TTC549 (cell line): ENCODE measurements at regions not wholly inside any gene's neighbourhood (a gene's known extent, or its start where the extent isn't known, plus 50 kb on each side); places are given as distances from the start of the nearest gene placed in this dataset.

ENCODE experiments used
- FAIRE-seq: peaks from 2 replicates; lab custom pipeline; 2012; peaks lifted over from hg19 to GRCh38; lab: Jason Lieb, UNC

DNA sequence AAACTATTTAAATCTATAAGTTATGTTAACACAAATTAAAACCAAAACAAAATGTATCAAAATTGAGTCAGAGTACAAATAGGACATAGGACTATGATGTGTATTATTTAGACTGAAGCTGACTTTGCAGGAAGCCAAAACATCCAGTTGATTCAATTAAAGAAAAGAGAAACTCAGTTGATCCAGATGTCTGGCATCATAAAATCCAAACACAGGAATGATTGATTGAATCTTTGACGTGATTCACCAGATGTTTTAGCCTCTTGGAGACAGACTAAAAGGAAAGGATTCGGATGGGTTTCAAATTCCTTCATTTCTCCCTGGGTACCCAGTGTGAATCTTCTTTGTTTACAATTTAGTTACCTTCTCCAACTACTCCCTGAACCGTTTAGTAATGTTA lies 272.9 kb downstream of the IRS1 start:
- no peak for FAIRE-seq

DNA sequence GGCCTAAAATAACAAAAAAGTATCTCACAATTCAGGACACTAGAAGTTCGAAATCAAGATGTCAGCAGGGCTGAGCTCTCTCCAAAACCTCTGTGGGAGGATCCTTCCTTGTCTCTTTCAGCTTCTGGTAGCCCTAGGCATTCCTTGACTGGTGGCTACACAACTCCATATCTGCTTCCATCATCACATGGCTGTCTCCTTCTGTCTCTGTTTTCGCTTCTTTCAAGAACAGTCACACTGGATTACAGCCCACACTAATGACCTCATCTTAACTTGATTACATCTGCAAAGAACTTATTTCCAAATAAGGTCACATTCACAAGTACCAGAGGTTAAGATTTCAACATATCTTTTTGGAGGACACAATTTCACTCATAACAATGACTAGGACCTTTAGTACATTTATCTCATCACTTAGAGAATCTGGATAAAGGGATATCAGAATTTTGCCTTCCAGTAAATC lies 275.2 kb downstream of the IRS1 start:
- FAIRE-seq, result no peak

DNA sequence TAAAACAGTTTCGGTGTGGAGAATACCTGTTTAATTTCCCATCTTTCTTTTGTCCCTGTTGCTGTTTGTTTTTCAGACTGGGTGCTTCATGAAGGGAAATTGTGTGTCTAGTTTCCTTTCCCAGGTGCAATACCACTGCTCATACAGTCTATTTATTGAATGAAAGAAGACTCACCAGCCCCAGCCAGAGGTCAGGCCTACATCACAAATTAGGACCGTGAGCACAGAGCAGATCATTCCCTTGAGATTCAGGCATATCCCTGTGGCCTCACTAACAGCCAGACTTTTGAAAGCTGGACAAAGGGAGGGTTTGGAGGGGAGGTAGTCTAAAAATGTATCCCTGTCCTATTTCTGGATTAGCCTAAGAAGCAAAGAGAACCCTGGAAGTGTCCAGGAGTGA lies 278.9 kb downstream of the IRS1 start:
- FAIRE-seq, result no peak

DNA sequence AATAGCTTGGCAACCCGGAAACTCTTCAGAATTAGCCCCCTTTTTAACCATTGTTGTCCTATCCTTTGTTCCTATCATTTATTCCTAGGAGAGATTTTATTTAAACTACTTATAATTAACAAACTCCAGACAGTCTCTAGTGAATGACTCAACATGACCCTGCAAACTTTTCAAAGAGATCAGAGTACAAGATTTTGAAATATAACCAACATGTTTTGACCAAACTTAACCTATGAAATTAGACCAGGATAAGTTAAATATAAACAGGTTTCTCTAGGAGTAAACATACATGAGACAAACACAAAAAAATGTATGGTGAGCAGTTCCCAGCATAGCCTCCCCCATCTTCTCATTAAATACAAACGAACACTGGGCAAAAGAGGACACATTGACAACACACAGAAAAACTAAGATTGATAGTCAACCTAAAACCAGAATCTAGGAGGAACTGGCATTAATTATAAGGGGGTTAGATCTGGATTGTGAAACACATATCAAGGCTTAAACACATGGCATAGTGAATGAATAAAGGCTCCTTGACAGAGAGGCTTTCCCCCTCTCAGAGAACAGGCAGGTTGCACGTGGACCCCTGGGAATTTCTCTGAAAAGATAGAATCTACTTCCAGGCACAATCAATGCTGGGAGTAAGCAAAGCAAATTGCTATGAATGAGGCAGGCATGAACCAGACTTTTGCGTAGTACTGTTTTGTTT lies 284.1 kb downstream of the IRS1 start:
- no peak for FAIRE-seq

DNA sequence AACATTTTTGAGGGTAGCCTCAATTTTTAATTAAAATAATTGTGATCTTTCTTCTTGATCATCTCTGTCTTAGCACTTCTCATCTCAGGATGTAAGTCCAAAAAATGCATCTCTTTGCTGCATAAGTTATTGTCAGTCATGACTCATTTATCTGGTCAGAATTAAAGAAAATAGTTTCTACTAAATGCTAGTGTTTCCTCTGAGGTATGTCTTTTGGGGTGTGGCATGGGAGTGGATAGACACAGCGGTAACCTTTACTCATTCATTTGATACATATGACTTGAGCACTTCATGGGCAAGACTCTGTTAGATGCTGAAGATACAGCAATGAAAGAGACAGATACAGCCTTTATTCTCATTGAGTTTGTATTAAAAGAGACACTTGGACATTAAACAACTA lies 284.7 kb downstream of the IRS1 start:
- FAIRE-seq, result no peak

DNA sequence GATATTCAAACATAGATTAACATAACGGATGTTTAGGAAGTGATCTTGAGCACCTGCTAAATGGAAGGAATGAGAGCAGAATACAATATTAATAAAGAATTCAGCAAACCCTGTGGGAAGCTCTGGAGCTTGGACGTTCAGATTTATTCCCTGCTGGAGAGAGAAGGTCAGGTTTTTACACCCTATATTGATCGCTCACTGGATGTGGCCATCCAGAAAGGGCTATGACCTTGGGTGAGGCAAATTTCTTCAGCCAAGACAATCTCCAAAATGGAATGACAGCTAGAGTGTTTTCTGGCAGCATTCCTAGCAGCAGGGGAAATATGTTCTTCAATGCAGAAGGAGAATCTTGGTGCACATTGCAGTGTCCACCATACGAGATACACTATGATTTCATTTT lies 288.3 kb downstream of the IRS1 start:
- no peak for FAIRE-seq

DNA sequence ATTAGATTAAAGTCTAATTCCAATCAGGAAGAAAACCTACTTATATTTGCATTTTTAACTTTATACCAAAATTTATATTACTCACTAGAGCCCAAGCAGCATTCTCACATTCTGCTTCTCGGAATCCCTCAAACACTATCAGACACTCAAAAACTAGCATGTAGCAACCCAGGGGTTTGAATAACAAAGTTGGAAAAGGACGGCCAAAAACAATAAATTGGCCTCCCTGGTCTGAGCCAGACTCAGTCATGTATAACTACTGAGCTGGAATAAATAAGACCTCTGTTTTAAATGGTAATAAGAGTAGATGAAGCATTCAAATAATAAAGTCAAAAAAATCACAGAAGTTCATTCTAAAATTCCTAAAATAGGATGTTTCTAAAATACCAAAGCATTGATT lies 290.9 kb downstream of the IRS1 start:
- FAIRE-seq, result no peak

DNA sequence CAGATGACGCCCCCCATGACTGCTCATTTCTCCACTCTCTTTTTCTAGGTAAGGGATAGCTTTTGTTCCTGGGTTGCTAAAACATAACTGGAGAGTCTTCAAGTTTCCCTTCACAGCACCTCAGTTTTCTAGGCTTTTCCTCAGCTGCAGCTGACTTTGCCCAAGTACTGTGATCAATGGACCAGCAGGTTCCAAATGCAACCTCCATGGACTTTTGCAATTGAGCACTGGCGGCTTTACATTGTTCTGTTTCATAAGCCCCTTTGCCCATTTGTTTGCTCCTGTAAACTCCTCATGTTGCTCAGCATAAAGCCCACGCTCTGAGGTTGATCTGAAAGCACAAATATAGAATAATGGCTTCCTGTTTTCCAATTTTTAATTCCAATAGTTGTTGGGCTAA lies 291.6 kb downstream of the IRS1 start:
- no peak for FAIRE-seq

DNA sequence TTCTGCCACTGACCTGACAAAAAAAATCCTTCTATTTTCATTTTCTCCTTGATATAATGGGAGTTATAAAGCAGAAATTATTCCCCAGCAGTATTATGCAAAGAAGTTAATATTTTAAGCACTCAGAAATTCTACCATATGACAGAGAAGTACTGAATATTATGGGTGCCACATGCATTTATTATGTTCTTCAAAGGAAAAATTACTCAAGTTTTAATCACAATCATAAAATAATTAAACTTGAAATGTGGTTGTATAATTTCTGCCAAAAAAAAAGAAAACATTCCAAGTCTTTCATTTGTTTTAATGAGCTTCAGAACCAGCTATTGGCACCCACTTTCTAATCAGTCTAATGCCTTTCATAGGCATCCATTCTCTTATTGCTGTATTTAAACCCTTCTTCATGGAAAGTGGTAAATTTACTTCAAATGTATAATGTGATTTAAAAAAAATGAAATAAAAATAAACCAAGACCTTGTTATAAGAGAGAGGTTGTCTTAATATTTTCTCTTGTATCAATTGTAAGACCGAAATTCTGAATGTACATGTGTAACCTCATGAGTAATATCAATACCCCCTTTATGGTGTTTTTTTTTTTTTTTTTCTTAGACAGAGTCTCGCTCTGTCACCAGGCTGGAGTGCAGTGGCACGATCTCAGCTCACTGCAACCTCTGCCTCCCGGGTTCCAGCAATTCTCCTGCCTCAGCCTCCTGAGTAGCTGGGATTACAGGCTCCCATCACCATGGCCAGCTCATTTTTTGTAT lies 302.3 kb downstream of the IRS1 start:
- FAIRE-seq, result no peak

DNA sequence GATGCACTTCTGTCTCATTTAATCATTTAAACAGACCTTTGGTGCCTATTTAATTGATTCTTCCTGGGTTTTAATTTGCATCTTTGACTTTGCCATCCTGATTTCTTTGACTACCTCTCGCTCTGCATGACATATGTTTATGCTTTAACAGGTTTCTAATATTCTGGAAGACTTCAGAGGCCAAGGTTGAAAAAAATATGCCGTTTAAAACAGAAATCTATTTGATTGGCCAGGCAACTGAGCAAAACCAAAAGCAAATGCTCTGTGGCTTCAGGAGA lies 303.4 kb downstream of the IRS1 start:
- no peak for FAIRE-seq

DNA sequence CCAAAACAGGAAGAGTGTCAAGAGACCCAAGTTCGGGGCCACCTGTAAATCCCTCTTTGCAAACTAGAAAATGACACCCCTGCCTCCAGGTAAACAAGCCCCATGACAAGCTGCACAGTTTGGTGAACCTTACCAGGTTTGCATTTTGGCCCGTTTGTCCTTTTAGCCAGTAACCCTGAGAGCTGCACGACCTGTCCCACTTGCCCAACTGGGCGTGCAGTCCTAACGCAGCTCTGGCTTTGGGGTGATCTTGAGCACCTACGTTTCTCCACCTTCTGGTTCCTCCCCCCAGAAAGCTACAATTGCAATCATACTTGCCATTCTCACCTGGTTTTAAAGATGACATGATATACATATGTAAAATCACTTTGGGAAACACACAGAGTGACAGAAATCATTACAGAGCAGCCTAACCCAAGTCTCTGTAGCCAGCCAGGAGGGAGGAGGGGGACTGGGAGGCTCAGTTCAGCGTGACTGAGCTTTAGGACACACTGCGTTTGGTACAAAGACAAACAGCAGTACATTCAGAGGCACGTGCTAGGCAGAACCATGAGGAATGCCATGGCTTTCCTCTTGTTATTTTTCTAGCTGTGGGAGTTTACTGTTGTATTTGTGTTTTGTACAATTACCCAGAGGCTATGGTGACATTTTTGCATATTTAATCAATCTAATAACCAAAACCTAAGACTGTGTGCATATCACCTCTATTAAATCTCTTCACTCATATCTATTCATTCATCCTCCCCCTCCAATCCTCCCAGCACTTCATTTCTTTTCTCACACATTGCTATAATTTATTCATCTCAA lies 304.0 kb downstream of the IRS1 start:
- FAIRE-seq, result no peak

DNA sequence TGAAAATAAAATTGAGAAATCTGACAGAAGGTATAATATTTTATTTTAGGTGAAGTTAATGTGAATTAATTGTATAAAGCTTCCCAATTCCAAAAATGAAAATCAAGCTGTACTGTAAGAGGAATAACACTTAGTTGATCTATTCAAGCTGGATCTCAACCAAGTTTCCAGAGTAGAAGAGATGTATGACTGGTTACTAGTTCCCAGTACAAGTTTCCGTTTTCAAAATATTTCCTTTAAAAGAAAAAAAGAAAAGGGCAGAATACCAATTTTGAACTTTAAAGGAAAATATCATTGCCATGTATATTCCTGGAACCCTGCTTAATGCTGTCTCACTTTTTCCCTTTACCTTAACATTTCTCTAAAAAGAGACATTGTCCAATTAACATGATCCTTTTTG lies 308.5 kb downstream of the IRS1 start:
- no peak for FAIRE-seq

DNA sequence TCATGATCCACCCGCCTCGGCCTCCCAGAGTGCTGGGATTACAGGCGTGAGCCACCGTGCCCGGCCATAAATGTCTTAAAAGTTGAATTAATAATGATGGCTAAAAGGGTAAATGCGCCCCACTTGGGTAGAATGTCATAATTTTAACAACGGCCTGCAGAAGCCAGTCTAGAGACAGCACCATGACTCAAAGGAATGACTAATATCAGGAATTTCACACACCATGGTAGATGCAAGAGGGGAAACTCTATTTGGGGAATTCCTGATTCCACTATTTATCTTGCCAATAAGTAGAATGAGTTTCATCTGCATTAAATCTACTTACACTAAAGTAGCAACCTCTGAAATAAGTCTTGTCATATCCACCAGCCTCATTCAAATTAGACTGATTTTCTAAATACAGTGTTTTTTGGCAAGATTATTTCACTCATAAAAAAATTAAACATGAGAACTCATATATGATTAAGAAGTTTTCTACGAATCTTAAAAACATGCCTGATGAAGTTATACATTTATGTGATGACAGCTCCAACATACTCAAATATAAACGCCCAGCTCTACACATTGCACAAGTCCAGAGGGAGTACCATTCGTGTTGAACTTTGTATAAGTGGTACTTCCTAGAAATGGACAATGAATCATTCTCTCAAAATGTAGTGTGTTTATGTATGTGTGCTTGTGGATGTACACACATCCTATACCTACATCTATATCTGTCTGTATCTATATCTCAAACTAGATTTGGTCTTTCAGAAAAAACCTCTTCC lies 309.7 kb downstream of the IRS1 start:
- FAIRE-seq, result no peak

DNA sequence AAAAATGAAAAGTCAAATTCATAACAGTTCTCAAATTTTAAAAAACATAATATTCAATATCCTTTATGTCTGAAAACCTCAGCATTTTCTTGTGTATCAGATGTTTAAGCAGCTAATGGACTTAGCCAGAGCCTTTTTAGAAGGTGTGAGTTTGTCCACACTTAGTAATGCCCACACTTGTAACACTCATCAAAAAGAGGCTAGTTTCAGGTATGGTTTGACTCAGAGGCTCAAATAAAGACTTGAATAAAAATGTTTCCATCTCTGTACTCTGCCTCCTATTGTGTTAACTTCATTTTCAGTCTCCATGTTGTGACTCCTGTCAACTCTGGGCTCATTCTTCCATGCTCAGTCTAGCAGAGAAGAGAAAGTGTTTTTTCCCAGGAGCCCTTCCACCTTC lies 311.6 kb downstream of the IRS1 start:
- FAIRE-seq, result no peak

DNA sequence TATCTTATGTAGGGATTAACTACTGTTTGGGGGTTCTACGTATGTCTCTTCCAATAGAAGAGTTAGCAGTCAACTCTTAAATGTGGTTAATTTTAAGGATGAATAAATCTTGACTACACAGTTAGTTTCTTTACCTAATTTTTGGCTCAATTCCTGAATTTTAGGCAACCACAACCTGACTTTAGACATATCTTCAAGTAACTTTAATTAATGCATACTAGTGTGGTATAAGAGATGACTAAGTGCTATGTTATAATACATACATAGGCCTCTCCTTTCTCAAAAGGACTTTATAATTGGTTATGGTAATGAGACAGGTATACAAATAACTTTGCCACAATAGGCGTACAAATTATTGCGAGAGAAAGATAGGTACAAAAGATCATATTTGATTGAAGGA lies 312.0 kb downstream of the IRS1 start:
- no peak for FAIRE-seq

DNA sequence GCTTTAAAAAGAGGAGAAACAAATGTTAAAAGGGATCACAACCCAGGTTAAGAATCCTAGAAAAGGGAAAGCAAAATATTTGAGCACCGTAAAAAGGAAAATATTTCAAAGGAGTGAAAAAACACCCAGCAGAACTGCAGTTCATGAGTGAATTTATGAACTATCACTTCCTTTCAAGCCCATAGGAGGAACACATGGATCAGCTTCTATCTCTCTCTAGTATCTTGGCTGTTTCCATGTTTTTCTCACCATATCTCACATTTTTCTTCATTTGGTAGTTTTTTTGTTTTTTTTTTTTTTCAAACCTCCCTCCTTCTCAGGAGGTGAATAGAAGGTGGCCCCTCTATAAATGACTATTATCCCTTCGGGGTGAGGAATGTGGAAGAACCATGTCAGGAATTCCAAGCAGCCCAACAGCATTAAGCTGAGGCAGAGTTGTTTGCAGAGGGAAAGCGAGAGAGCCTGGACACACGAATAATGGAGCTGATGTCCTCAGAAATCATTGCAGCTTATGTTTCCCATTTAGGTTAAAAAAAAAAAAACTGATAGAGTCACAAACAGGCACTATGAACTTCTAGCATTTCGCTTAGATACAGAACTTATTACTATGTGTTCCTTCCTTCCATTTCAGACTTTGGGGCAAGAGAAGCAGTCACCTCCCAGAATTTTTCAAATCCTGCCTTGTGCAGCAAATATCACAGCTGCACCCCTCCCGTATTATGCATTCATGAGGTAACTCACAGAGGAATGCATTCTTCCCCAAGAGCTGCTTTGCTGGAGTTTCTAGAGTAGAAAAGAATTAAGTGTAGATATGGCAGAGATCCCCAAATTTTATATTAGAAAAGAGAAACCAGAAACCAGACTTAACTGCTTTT lies 315.6 kb downstream of the IRS1 start:
- no peak for FAIRE-seq

DNA sequence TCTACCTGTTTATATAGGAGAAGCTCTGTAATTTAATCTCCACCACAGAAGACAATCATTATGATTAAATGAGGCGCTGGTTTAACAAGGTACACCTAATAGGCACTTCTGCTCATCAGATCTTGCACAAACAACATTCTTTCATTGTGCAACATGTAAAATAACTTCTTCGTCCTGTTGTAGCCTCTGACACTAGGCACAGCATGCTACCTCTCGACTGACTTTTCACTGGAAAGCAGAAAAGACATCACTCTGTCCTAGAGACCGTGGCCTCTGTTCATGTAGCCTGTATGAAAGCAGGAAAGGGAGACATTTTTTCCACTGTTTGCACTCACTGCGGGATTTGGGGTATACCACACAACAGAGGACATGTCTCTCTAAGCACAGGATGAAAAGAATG lies 316.5 kb downstream of the IRS1 start:
- FAIRE-seq, result peak; percentile 47

DNA sequence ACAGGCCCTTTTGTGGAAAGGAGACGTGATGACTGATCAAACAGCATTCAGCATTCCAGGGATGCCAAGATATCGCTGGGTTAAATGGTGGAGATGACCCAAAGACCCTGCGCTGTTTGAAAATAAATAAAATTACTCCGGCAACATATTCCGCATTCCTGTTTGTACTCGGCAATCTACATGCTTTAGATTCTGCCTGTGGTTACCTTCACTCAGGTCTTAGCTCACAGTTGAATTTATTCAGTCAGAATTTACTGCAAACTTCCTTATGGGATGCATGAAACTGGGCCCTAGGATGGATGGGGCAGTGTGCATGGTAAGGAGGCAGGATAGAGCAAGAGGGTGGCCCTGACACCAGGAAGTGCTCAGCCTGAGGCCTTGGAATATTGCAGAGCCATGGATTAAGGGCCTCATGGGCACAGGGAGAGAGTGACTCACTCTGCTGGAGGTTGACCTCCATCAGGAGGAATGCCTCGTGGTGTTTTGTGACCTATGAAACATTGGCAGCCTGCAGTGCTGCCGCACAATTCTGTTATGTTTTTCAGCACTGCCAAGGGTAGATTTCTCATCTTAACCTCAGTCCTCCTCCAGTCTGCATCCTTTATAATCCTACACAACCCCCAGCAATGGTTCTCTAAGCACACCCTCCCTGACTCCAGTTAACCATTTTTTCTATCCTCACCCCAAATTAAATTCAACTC lies 321.4 kb downstream of the IRS1 start:
- FAIRE-seq, result no peak

DNA sequence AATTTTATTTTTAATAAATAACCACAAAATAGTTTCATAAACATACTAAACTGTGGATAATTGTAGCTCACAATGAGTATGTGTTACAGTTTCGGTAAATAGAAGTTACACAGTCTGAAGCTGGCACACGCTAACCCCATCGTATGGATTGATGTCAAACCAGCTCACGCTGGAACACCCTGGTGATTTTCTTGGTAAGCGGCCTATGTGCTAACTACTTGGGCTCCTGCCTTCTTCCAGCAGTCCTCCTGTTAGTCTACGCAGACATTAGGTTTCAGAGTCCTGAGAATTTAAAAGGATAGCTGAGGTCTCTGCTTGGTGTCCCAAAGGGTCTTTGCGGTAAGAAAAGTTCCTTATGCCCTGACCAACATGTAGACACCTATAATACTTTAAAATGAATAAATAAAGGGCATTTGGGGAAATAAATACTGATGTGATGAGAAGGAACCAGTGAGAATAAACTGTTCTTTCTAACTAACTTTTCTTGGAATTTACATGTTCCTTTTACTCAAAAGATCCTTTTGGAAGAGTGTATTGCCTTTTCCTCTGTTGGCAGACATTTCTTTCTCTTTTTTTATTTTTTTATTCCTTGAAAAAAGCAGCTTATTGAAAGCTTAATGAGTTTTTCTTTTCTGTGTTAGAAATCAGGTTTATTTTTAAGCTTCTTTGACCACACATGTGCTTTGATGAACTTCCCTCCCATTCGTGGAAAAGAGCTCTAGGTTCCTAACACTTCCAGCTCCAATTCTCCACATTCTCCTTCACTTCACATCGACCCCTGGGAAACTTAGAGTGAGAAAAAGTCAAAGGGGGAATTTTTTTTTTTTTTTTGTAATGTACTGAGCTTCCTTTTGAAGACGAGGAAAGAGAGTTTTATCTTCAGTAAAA lies 322.2 kb downstream of the IRS1 start:
- peak; percentile 93 for FAIRE-seq

DNA sequence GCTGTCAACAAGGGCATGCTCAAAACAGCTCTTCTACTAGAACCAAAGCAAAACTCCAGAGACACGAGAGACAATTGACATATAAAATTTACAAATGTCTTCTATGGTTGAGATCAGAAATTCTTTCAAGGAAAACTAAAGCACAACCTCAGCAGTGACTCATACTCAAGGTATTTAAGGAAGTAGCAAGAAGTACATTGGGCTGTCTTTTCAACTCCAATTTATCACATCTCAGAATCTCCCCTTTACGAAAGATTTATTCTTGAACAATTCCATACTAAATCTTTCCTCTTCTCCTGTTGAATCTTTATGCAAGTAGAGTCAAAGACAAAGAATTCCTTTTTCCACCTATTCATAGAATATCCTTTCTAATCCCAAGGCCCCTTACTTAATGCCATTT lies 324.0 kb downstream of the IRS1 start:
- FAIRE-seq, result no peak
